Gastroesophageal sphincter (tissue), 4 donors: ENCODE measurements at regions not wholly inside any gene's neighbourhood (a gene's known extent, or its start where the extent isn't known, plus 50 kb on each side); places are given as distances from the start of the nearest gene placed in this dataset.

ENCODE experiments used
- ATAC-seq: fragments of 150-250 bp; one replicate; pipeline ENCODE4 v1.9.1; 2016; ENCODE audit warnings: mild to moderate bottlenecking, moderate library complexity
- H3K27ac ChIP-seq, 4 donors: fragments of 200-600 bp; sonication (generic) in 3 of 4; 1 replicate in 3 of 4; 2 replicates in 1 of 4; pipeline ENCODE4 v1.5.1; 2016 to 2019
- H3K27me3 ChIP-seq: fragments of 200-600 bp; sonication (generic); one replicate; pipeline ENCODE4 v1.5.1; 2019
- H3K36me3 ChIP-seq, 2 donors: fragments of 200-600 bp; sonication (generic); one replicate each; pipeline ENCODE4 v1.5.1; 2019; ENCODE audit warnings: control low read depth in 1 of 2
- H3K4me1 ChIP-seq, 3 donors: fragments of 200-600 bp; sonication (generic); 1 replicate in 2 of 3; 2 replicates in 1 of 3; pipeline ENCODE4 v1.5.1; 2016 to 2019; ENCODE audit warnings: control low read depth in 2 of 3
- H3K4me3 ChIP-seq, 2 donors: fragments of 200-600 bp; sonication (generic); one replicate each; pipeline ENCODE4 v1.5.1; 2019; ENCODE audit warnings: mild to moderate bottlenecking in 1 of 2, moderate library complexity in 1 of 2
- H3K9me3 ChIP-seq, 3 donors: fragments of 200-600 bp; sonication (generic); one replicate each; pipeline ENCODE4 v1.5.1; 2017 to 2019; ENCODE audit warnings: control low read depth in 2 of 3
- CTCF ChIP-seq, 4 experiments: fragments of 200-600 bp in 2 of 4; fragments of 450-650 bp in 2 of 4; sonication (generic) in 1 of 4; IDR thresholded peaks; one replicate each; pipeline ENCODE4 v1.5.1; 2017 to 2019; ENCODE audit warnings: antibody characterized with exemption in 4 of 4, mild to moderate bottlenecking in 2 of 4, moderate library complexity in 2 of 4
- EP300 ChIP-seq: sonication (generic); formaldehyde crosslinking; IDR thresholded peaks from one replicate; pipeline ENCODE4 v1.6.1; 2017; ENCODE audit warnings: antibody characterized with exemption, mild to moderate bottlenecking
- POLR2A ChIP-seq, 2 donors: fragments of 450-650 bp; IDR thresholded peaks; one replicate each; pipeline ENCODE4 v1.6.1; 2017; ENCODE audit warnings: antibody characterized with exemption in 2 of 2, mild to moderate bottlenecking in 2 of 2, moderate library complexity in 1 of 2
- POLR2AphosphoS5 ChIP-seq: sonication (generic); formaldehyde crosslinking; IDR thresholded peaks from one replicate; pipeline ENCODE4 v1.6.1; 2017; ENCODE audit warnings: antibody characterized with exemption
- WGBS, 2 donors: methylation state at CpG; one replicate each; pipeline ENCODE4 v1.1.5; 2018; ENCODE audit warnings: low coverage in 1 of 2; 5-methylcytosine and 5-hydroxymethylcytosine counted together

GRCh38 chr14:101025696-101026095, 122.2 kb upstream of the RTL1 start:
- Histone ChIP-seq H3K27ac (no peak overlapping the region), H3K4me3 (no peak overlapping the region), H3K4me1 (no peaks in the 10 kb centered on the region), H3K9me3 (no peaks in the 10 kb centered on the region), H3K36me3 (no peaks in the 10 kb centered on the region), H3K27me3 (peaks cover 24% of the 10 kb centered on the region)
- TF ChIP-seq POLR2A (IDR thresholded peaks at IDR 0.05) (no peak), POLR2AphosphoS5 (no peak), EP300 (no peak), CTCF (IDR thresholded peaks at IDR 0.05) (no peak)
- 92 to 93% methylated on average over 13 to 14 of the region's 19 CpGs for WGBS, 2 donors
- ATAC-seq = no peak

- WGBS, 2 donors = 84 to 93% methylated on average over 3 to 4 of the region's 7 CpGs
- H3K27me3 ChIP-seq = peaks cover 18% of the 10 kb centered on the region
- no peak overlapping the region for H3K27ac ChIP-seq
- no peaks in the 10 kb centered on the region for H3K36me3 ChIP-seq
- H3K4me3 ChIP-seq = no peak overlapping the region
- H3K9me3 ChIP-seq = no peaks in the 10 kb centered on the region
- TF ChIP-seq CTCF (IDR thresholded peaks at IDR 0.05) (no peak), EP300 (no peak), POLR2A (IDR thresholded peaks at IDR 0.05) (no peak), POLR2AphosphoS5 (no peak)
- no peak for ATAC-seq
- H3K4me1 ChIP-seq = no peaks in the 10 kb centered on the region
These were observed 122.8 kb upstream of the RTL1 start for GRCh38 chr14:101026341-101026740.

GRCh38 chr14:101027291-101027690, 123.8 kb upstream of the RTL1 start:
- TF ChIP-seq POLR2AphosphoS5 (no peak), EP300 (no peak), CTCF (IDR thresholded peaks at IDR 0.05) (no peak), POLR2A (IDR thresholded peaks at IDR 0.05) (no peak)
- Histone ChIP-seq H3K9me3 (no peaks in the 10 kb centered on the region), H3K4me3 (no peak overlapping the region), H3K36me3 (no peaks in the 10 kb centered on the region), H3K27me3 (peaks cover 9% of the 10 kb centered on the region), H3K4me1 (no peaks in the 10 kb centered on the region), H3K27ac (no peak overlapping the region)
- 100% methylated on average over 2 of the region's 10 CpGs; no CpG with 5 or more reads in 1 of the 2 donors for WGBS, 2 donors
- no peak for ATAC-seq

- no peaks in the 10 kb centered on the region for H3K4me1 ChIP-seq
- no peaks in the 10 kb centered on the region for H3K9me3 ChIP-seq
- no peak overlapping the region for H3K27ac ChIP-seq
- no CpG with 5 or more reads among the region's 5 CpGs for WGBS, 2 donors
- peaks cover 8% of the 10 kb centered on the region for H3K27me3 ChIP-seq
- TF ChIP-seq EP300 (no peak), CTCF (IDR thresholded peaks at IDR 0.05) (no peak), POLR2A (IDR thresholded peaks at IDR 0.05) (no peak), POLR2AphosphoS5 (no peak)
- H3K36me3 ChIP-seq = no peaks in the 10 kb centered on the region
- H3K4me3 ChIP-seq = no peak overlapping the region
- ATAC-seq = no peak
These were observed 124.4 kb upstream of the RTL1 start for GRCh38 chr14:101027966-101028365.

- no peaks in the 10 kb centered on the region for H3K9me3 ChIP-seq
- H3K27ac ChIP-seq = no peak overlapping the region
- H3K4me3 ChIP-seq = no peak overlapping the region
- ATAC-seq = no peak
- H3K4me1 ChIP-seq = no peaks in the 10 kb centered on the region
- 90 to 92% methylated on average over 10 to 15 of the region's 20 CpGs for WGBS, 2 donors
- no peaks in the 10 kb centered on the region for H3K36me3 ChIP-seq
- H3K27me3 ChIP-seq = peaks cover 8% of the 10 kb centered on the region
- no peak for TF ChIP-seq POLR2AphosphoS5
- TF ChIP-seq POLR2A (IDR thresholded peaks at IDR 0.05) = no peak
- no peak for TF ChIP-seq EP300
- TF ChIP-seq CTCF (IDR thresholded peaks at IDR 0.05) = no peak
These were observed 125.6 kb upstream of the RTL1 start for GRCh38 chr14:101028971-101029667.
